CD1c-positive myeloid dendritic cell (primary cell): ENCODE measurements at regions not wholly inside any gene's neighbourhood (a gene's known extent, or its start where the extent isn't known, plus 50 kb on each side); places are given as distances from the start of the nearest gene placed in this dataset.
"Not testable (repeated sequence)": the region's sequence is repeated elsewhere in the genome, so short reads cannot be mapped to it uniquely, and the experiment has no call there.

Experiments
- DNase-seq: peaks from one replicate; pipeline ENCODE4 v3.0.0-alpha.2; 2016; ENCODE audit errors: extremely low spot score

DNA sequence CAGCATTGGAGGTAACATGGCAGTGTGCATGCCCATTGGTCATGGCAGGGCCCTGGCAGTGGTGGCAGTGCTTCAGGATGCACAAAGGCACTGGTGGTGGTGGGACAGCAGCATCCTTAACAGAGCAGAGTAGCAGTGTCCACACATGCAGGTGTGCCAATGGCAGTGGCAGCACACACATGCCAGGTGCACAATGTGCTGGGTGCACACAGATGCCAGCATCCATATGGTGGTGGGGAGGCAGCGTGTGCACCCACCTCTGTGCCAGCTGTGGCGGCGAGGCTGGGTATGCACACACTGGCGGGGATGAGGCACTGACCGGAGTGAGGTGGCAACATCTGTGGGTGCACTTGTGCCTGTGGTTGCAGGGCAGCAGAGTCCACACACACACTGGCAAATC is 150.6 kb downstream of the SI start:
- no peak for DNase-seq

DNA sequence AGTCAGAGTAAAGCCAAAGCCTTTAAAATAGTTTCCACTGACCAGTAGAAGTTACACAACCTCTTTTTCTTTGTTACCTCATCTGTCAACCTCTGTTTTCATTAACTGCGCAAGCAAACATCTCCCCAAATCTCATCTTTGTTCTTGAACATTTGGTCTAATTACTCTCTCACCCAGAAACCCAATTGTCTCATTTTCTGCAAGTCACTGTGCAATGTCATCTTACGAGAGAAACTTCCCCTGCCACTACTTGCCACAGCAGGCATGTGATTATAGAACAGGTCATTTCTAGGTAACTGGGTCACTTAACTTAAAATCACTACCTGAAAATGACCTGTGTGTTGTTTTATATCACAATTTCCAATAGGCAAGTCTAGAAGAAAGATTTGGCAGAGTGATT is 159.4 kb downstream of the SI start:
- DNase-seq: no peak

DNA sequence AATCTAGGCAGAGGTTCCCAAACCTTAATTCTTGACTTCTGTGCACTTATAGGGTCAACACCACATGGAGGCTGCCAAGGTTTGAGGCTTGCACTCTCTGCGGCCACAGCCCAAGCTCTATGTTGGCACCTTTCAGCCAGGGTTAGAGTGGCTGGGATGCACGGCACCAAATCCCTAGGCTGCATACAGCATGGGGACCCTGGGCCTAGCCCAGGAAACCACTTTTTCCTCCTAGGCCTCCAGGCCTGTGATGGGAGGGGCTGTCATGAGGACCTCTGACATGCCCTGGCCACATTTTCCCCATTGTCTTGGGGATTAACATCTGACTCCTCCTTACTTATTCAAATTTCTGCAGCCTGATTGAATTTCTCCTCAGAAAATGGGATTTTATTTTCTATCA is 165.4 kb downstream of the SI start:
- DNase-seq: no peak

DNA sequence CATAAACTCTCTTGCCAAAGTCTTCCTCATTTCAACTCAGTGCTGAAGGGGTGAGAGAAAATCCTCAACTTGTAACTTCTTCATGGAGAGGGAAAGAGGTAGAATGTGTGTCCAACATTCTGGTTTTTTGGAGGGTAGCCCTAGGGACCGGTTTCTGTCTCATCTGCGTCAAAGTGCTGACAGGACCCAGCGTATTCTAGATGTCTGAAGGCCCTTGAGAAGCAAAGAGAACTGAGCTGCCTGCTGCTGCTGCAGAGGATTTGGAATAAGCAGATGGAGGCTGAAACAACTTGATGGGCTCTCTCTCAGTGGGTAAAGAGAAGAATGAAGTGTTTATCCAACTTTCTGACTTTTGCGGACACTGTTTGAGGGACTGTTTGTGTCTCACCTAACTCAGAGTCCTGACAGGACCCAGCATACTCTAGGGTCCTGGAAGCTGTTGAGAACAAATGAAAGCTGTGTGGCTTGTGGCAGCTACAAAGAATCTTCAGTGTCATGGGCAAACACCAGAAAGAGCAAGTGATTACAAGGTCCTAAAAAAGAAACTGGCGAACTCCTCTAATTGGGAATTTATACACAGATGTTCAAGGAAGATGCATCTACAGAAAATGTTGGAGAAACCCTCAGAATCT is 174.4 kb downstream of the SI start:
- DNase-seq: no peak

DNA sequence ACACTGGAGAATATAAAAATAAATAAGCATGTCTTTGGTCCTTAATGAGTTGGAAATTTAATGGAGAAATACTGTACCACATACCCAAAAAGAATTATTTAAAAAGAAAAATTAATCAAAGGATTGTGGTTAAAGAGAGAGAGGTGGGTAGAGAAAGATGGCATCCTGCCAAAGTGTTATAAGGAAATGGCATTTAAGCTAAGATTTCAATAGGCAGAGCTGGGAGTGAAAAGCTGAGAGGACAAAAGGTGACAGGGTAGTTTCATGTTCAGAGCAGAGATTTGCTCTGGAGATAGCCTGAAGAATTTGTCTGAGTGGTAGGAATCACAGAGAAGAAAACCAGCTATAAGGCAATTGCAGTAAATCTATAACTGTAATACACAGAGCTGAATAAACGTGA is 181.0 kb downstream of the SI start:
- DNase-seq: no peak

DNA sequence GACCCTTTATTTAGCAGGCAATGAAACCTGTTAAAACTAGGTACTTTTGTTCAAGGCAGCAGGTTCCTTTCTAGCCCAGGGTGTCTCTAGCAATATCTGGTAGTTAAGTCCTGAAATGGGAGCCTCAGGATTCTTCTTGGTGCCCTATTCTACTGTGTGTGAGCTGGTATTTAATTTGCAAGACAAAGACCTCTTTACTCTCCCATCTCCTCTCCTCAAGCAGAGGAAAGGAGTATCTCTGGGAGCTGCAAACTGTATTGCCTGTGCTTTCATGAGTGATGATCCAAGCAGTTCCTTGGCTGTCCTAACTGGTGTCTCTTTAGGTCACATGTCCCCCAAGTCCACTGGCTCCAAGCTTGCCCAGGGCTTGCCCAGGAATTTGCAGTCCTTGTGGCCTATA is 188.2 kb downstream of the SI start:
- DNase-seq: no peak

DNA sequence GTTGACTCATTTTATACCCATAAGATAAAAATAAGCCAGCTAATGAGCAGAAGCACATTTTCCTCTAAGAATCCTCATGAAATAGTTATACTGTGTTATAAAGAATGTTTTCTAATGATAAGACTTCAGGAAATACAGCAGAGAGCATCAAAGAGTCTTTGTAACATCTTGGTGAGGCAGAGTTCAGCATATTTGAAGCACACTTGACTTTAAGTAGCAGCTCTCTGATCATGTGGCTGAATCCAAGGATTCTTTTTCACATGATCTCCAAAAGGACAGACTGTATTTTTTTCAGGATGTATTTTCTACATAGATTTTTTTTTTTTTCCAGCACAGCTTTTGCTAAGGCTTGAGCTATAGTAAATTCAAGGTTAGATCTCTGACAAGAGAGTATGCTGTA is 195.1 kb downstream of the SI start:
- DNase-seq: no peak

DNA sequence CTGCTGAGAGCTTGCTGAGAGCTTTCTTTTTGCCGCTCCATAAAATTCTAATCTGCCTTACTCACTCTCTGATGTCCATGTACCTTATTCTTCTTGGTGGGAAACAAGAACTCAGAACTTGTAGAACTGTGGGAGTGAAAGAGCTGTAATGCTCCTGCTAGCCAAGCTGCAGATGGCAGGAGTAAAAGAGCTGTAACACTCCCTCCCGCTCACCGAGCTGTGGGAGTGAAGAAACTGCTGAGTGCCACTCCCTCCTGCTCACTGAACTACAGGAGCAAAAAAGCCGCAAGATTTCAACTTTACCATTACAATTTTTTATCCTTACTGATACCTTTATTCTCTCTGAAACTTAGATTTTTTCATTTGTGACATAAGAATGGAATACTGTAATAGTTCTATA is 199.1 kb downstream of the SI start:
- DNase-seq: no peak

DNA sequence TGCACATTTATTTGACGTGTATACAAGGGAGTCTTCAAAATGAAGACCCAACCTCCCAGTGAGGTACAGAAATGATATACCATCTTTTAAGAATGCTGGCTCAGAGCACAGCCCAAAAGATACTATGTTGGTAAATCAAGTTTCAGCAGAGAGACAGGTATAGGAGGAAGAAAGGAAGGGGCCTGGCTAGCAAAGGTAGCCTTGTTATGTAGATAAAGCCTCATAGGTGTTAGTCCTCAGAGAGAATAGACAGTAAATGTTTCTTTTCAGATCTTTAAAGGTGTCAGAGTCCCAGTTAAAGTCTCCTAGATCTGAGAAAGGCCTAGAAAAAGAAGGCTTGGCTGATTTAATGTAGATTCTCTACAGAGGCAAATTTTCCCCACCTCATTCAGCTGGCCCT is 213.8 kb downstream of the SI start:
- DNase-seq: no peak

DNA sequence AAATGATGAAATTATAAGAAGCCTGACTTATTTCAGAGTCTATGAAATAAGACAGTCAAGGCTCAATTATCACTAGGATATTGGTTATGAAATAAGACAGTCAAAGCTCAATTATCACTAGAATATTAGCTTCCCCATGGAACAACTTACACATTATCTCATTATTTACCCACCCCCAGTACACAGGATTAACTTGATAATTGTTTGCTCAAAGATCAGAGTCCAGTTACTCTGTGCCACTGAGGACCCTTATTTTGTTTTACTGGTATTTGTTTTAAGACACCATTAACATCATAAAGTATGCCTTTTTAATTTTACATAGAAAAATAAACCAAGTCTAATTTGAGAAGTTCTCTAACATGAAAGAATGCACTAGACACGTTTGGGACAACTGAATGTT is 225.4 kb downstream of the SI start:
- no peak for DNase-seq

DNA sequence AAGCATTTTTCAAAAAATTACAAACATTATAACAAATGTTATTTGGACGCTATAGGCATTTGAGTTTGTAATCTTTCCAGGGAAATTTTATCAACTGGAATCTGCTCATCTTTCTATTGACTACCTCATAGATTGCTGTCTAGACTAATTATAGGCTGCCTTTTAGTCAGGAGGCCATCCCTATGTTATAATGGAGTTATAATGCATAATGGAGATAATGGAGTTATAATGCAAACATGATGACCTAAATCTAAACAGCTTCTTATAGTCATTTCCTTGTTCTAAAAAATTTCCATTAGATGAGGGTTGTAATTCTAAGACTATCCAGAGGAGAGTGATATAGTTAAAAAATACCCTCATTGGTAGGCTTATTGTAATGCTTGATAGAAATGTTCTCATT is 226.4 kb downstream of the SI start:
- DNase-seq: no peak

DNA sequence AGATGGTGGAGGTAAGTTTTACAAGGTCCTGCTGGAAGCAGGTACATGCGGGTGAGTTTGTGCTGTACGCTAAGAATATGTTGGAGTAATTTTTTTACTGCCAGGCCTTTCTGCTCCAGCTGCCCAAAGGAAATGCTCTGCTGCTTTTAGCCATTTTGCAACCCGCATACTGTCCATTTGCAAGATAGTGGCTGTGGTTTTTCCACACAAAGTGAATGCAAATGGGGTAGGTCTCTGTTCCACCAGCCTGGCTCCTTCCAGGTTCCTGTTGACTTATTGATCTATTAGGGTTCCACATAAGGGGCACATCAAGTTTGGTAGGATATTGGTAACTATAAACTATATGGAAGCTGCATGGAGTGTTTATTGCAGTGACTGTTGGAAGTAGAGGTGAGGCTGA is 227.1 kb downstream of the SI start:
- DNase-seq: no peak

DNA sequence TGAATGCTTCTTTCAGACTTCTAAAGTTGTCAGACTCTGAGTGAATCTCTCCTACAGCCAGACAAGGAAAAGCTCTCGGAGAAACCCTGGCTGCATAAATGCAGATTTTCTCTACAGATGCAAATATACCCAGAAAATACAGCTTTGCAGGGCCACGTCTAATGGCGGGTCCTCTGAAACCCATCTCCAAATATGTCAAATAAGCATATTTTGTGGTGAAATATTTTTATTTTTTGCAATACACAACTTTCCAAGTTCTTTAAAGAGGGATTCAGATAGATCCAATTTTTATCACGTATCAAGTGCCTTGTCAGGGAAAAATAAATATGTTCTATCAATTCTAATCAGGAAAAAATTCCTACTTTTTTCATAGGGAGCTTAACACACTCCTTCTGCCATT is 229.4 kb downstream of the SI start:
- DNase-seq: no peak

DNA sequence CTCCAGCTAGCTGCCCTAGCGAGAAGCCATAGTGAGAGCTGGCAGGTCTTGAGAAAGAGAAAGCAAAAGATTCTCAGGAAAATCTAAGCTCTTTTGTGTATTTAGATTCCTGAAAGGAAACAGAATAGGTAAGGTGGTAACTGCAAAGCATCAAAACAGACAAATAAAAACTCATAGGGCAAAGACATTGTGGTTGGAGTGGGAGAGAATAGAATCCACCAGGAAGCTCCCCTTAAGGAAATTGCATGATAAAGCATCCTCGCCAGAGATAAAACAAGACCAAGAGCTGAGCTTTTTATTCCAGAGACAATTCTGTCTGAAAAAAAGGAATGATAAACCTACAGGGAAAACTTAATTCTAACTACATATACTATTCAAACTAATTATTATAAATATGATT is 232.6 kb downstream of the SI start:
- no peak for DNase-seq

DNA sequence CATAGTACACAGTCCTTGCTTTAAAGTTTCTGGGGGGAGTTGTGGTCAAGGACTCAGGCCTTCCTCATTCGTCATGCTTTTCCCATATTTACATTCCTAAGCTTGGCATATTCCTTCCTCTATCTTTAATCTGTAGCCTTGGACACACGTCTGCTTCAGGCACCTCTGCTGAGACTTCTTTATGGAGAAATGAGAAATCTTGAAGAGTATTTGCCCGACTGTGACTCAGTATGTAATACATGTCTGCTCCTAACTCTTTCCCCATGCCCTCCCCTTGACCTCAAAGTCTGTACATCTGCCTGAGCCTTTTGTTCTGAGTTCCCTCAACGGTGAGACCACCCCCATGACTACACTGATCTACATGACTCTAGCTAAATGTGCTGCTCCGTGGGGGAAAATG is 246.1 kb downstream of the SI start:
- DNase-seq: no peak

DNA sequence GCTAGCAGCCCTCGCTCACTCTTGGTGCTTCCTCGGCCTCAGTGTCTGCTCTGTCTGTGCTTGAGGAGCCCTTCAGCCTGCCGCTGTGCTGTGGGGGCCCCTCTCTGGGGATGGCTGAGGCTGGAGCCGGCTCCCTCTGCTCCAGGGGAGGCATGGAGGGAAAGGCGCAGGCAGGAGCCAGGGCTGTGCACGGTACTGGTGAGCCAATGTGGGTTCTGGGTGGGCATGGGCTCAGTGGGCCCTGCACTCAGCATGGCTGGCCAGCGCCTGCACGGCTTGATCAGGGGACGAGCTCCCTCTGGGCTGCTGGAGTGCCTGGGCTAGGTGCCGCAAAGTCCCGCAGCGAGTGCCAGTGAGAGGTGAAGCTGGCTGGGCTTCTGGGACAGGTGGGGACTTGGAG is 260.0 kb downstream of the SI start:
- DNase-seq: no peak

DNA sequence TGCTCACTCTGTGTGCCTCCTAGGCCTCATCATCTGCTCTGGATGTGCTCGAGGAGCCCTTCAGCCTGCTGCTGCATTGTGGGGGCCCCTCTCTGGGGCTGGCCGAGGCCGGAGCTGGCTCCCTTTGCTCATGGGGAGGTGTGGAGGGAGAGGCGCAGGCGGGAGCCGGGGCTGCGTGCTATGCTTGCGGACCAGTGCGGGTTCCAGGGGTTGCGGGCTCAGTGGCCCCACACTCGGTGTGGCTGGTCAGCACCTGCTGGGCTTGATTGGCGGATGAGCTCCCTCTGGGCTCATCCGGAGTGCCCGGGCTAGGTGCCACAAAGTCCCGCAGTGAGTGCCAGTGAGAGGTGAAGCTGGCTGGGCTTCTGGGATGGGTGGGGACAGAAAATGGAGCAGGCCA is 264.2 kb downstream of the SI start:
- DNase-seq: no peak

DNA sequence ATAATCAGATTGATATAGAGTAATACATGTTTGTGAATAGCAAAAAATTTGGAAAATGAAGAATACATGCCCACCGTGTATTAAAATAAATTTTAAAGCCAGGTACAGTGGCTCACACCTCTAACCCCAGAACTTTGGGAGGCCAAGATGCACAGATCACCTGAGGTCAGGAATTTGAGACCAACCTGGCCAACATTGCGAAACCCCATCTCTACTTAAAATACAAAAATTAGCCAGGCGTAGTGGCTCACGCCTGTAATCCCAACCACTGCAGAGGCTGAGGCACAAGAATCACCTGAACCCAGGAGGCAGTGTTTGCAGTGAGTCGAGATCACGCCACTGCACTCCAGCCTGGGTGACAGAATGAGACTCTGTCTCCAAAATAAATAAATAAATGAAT is 266.3 kb downstream of the SI start:
- DNase-seq: no peak

DNA sequence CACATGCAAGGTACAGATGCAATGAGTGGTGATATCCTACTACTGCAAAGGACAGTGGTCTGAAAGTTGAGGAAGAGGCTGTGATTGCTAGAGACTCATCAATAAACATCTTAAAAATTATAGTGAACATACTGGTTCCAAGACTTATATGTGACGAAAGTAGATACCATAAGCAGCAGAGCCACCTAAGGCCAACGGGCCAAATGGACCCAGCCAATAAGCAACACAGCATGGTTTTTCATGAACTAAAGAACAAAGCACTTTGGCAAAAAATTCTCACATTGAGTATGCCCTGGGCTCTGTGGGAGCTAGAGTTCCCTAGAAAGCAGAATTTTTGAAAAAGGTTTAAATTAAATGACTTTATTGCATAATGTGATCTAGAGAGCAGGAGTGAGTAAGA is 272.1 kb downstream of the SI start:
- DNase-seq: no peak

DNA sequence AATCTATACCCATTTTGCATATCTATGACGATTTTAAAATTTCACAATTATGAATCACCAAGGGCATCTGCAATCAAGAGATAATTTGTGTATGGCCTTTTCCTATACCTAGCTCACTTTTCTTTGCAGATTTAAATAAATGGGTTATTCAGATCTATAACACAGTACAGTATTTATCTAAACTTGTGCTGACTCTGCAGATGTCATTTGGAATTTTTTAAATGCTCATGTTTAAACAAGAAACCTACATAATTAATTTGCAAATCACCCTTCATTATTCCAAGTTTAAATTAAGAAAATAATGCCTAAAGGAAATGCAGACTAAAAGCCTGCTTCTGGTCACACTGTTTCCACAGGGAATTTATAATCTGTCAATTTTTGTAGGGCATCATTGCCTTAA is 284.2 kb downstream of the SI start:
- DNase-seq: no peak

DNA sequence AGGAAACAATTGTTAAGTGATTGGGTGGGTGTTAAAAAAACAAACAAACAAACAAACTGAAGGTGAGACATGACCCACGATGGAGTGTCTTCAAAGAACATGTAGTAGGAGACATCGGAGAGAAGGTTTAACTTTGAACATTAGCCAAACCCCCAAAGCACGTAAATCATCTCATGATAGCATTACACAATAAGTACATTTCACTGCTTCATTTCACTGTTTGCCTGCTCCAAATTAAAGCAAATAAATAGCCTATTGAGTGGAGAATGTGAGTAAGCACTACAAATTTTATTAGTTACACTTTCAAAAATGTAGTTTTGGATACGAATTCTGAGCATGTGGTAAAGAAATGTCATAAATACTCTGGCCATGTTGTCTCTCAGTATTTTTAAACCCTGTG is 287.0 kb downstream of the SI start:
- no peak for DNase-seq

DNA sequence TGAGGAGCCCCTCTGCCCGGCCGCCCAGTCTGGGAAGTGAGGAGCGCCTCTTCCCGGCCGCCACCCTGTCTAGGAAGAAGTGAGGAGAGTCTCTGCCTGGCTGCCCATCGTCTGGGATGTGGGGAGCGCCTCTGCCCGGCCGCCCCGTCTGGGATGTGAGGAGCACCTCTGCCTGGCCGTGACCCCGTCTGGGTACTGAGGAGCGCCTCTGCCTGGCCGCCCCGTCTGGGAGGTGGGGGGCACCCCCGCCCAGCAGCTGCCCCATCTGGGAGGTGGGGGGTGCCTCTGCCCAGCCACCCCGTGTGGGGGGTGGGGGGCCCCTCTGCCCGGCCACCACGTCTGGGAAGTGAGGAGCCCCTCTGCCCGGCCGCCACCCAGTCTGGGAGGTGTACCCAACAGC is 293.9 kb downstream of the SI start:
- DNase-seq: not testable (repeated sequence)

DNA sequence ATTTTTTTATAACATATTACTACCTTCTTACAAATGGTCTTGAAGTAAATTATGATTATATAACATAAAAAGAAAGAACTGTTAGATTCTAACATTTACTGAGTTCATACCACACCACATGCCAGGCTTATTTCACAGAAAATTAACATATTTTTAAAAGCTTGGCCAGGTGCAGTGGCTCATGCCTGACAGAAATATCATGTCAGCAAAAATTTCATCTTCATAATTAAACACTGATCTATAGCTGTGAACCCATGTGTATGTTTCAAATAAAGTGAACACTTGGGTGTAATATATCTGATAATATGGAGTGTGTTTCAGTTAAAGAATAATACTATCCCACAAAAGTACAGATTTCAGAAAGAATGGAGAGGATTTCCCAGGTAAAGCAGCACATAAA is 296.5 kb downstream of the SI start:
- DNase-seq: no peak

DNA sequence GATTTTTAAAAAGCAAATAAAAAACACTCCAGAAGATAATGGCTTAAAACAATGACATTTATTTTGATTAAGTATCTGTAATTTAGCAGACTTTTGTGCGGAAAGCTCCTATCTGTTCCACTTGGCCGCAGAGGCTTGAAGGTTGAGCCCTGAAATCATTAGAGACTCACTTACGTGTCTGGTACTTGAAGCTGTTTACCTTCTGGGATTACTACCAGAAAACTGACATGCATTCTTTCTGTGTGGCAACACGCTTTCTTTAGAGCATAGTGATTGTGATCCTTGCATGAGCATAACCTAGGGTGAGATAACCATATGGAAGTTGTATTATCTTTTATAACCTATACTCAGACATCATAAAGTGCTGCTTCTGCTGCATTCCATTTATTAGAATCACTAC is 298.5 kb downstream of the SI start:
- no peak for DNase-seq

DNA sequence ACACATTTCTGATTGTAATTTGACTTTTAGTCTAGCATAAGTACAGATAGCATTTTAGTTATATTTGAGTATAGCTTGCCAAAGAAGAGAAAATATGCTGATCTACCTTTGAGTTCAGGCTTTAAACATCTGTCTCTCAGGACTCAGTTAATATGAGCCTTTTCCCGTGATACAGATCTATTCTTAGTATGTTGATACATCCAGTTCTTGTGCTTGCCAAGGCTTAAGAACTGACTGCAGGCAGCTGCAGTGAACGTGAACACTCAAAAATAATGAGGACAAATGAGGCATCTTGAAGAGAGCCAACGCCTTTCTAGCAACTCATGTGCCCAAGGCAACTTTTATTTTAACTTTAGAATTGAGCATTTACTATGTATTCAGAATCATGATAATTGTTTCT is 325.5 kb downstream of the SI start:
- no peak for DNase-seq
